Thymus (tissue), 11 donors: ENCODE measurements at regions not wholly inside any gene's neighbourhood (a gene's known extent, or its start where the extent isn't known, plus 50 kb on each side); places are given as distances from the start of the nearest gene placed in this dataset.

ENCODE experiments used
- DNase-seq, 9 donors: peaks; one replicate each; pipeline ENCODE4 v3.0.0-alpha.2; 2013; ENCODE audit warnings: low spot score in 9 of 9, low read depth in 6 of 9, missing footprints in 1 of 9
- H3K27ac ChIP-seq, 2 donors: one replicate each; pipeline ENCODE4 v1.5.1; 2013; ENCODE audit warnings: control low read depth in 1 of 2, low read depth in 1 of 2, low read length in 1 of 2, mild to moderate bottlenecking in 1 of 2, moderate library complexity in 1 of 2
- H3K27me3 ChIP-seq, 2 donors: one replicate each; pipeline ENCODE4 v1.5.1; 2013; ENCODE audit warnings: low read length in 1 of 2; ENCODE audit not compliant: control insufficient read depth in 2 of 2, insufficient read depth in 1 of 2
- H3K36me3 ChIP-seq, 2 donors: one replicate each; pipeline ENCODE4 v1.5.1; 2013; ENCODE audit warnings: low read length in 1 of 2, mild to moderate bottlenecking in 1 of 2, moderate library complexity in 1 of 2; ENCODE audit not compliant: control insufficient read depth in 2 of 2, insufficient read depth in 2 of 2
- H3K4me1 ChIP-seq, 2 donors: one replicate each; pipeline ENCODE4 v1.5.1; 2013; ENCODE audit warnings: low read length in 2 of 2; ENCODE audit not compliant: control insufficient read depth in 2 of 2, insufficient read depth in 2 of 2
- H3K4me3 ChIP-seq, 2 donors: one replicate each; pipeline ENCODE4 v1.5.1; 2013; ENCODE audit warnings: low read length in 2 of 2, control low read depth in 1 of 2, mild to moderate bottlenecking in 1 of 2
- H3K9me3 ChIP-seq, 2 donors: one replicate each; pipeline ENCODE4 v1.5.1; 2013; ENCODE audit warnings: low read length in 1 of 2, mild to moderate bottlenecking in 1 of 2; ENCODE audit not compliant: control insufficient read depth in 2 of 2, insufficient read depth in 1 of 2
- WGBS: extraction: QIAGEN DNeasy Blood & Tissue Kit; methylation state at CpG from one replicate; pipeline ENCODE4 v1.1.7; 2013; 5-methylcytosine and 5-hydroxymethylcytosine counted together
- donor health status: healthy.

- no peaks in the 10 kb centered on the region for H3K4me1 ChIP-seq
- no peak overlapping the region for H3K4me3 ChIP-seq
- peaks cover 0 to 11% of the 10 kb centered on the region in 2 donors for H3K9me3 ChIP-seq
- no peaks in the 10 kb centered on the region for H3K36me3 ChIP-seq
- WGBS = 86% methylated on average over 3 of the region's 3 CpGs
- no peak overlapping the region for H3K27ac ChIP-seq
- H3K27me3 ChIP-seq = no peaks in the 10 kb centered on the region
- no peak for DNase-seq
Measured at GRCh38 chr5:110077147-110077546, 387.4 kb downstream of the MAN2A1 start.

GRCh38 chr5:110082194-110082593 lies 392.5 kb downstream of the MAN2A1 start:
- no peak overlapping the region for H3K4me3 ChIP-seq
- WGBS = 98% methylated on average over 3 of the region's 3 CpGs

GRCh38 chr5:110082863-110083262 lies 393.1 kb downstream of the MAN2A1 start:
- H3K27ac ChIP-seq = peak overlapping the region in 1 of 2 donors; percentile 36
- H3K36me3 ChIP-seq = no peaks in the 10 kb centered on the region
- H3K9me3 ChIP-seq = no peaks in the 10 kb centered on the region
- DNase-seq = peak in 1 of 9 donors; percentile 50
- H3K27me3 ChIP-seq = no peaks in the 10 kb centered on the region
- no peak overlapping the region for H3K4me3 ChIP-seq
- H3K4me1 ChIP-seq = peaks cover 2 to 14% of the 10 kb centered on the region in 2 donors
- 97% methylated on average over 2 of the region's 2 CpGs for WGBS

More at GRCh38 chr5:110082194-110082593, 392.5 kb downstream of the MAN2A1 start:
- Histone ChIP-seq H3K36me3 (no peaks in the 10 kb centered on the region), H3K4me1 (peaks cover 2 to 14% of the 10 kb centered on the region in 2 donors), H3K27me3 (no peaks in the 10 kb centered on the region), H3K27ac (no peak overlapping the region), H3K9me3 (no peaks in the 10 kb centered on the region)
- no peak for DNase-seq

GRCh38 chr5:110085826-110086225 lies 396.1 kb downstream of the MAN2A1 start:
- no peak for DNase-seq
- WGBS = 97% methylated on average over 1 of the region's 1 CpG
- Histone ChIP-seq H3K36me3 (no peaks in the 10 kb centered on the region), H3K27me3 (no peaks in the 10 kb centered on the region), H3K4me3 (no peak overlapping the region), H3K4me1 (peaks cover 2 to 14% of the 10 kb centered on the region in 2 donors), H3K9me3 (no peaks in the 10 kb centered on the region), H3K27ac (no peak overlapping the region)

GRCh38 chr5:110086658-110087388 lies 397.1 kb downstream of the MAN2A1 start:
- no peaks in the 10 kb centered on the region for H3K27me3 ChIP-seq
- H3K4me3 ChIP-seq = no peak overlapping the region
- no peaks in the 10 kb centered on the region for H3K36me3 ChIP-seq
- no peak overlapping the region for H3K27ac ChIP-seq
- DNase-seq = peak in 2 of 9 donors; percentile 40 to 71
- 91% methylated on average over 6 of the region's 6 CpGs for WGBS
- peaks cover 2 to 14% of the 10 kb centered on the region in 2 donors for H3K4me1 ChIP-seq
- no peaks in the 10 kb centered on the region for H3K9me3 ChIP-seq

- DNase-seq = no peak
- 94% methylated on average over 7 of the region's 7 CpGs for WGBS
- Histone ChIP-seq H3K27me3 (no peaks in the 10 kb centered on the region), H3K4me3 (no peak overlapping the region), H3K9me3 (no peaks in the 10 kb centered on the region), H3K27ac (no peak overlapping the region), H3K36me3 (no peaks in the 10 kb centered on the region), H3K4me1 (peaks cover 2 to 8% of the 10 kb centered on the region in 2 donors)
Measured at GRCh38 chr5:110087829-110088228, 398.1 kb downstream of the MAN2A1 start.

GRCh38 chr5:110088676-110089436 lies 399.1 kb downstream of the MAN2A1 start:
- Histone ChIP-seq H3K4me1 (peaks cover 2 to 7% of the 10 kb centered on the region in 2 donors), H3K36me3 (no peaks in the 10 kb centered on the region), H3K27ac (no peak overlapping the region), H3K4me3 (no peak overlapping the region), H3K27me3 (no peaks in the 10 kb centered on the region), H3K9me3 (no peaks in the 10 kb centered on the region)
- WGBS = 98% methylated on average over 1 of the region's 1 CpG
- DNase-seq = peak in 1 of 9 donors; percentile 47

- H3K4me3 ChIP-seq = no peak overlapping the region
- no peak overlapping the region for H3K27ac ChIP-seq
- H3K27me3 ChIP-seq = no peaks in the 10 kb centered on the region
- H3K36me3 ChIP-seq = no peaks in the 10 kb centered on the region
- no peak for DNase-seq
- H3K9me3 ChIP-seq = no peaks in the 10 kb centered on the region
- 82% methylated on average over 4 of the region's 4 CpGs for WGBS
- H3K4me1 ChIP-seq = peaks cover 16 to 21% of the 10 kb centered on the region in 2 donors
Measured at GRCh38 chr5:110092955-110093785, 403.4 kb downstream of the MAN2A1 start.
